ENCODE measurements at regions not wholly inside any gene's neighbourhood (a gene's known extent, or its start where the extent isn't known, plus 50 kb on each side); places are given as distances from the start of the nearest gene placed in this dataset.
"Not testable (repeated sequence)": the region's sequence is repeated elsewhere in the genome, so short reads cannot be mapped to it uniquely, and the experiment has no call there.

GRCh38 chr5:1959231-1959630 lies 76.5 kb upstream of the IRX4 start:
- TF ChIP-seq CTCF (IDR thresholded peaks at IDR 0.05; ENCODE audit: low read depth, low read length): no peak
- DNase-seq (ENCODE audit: extremely low read depth, low read depth): no peak

GRCh38 chr5:1958211-1959010 lies 75.7 kb upstream of the IRX4 start:
- TF ChIP-seq CTCF (IDR thresholded peaks at IDR 0.05; ENCODE audit: low read depth, low read length): no peak
- no peak for DNase-seq (ENCODE audit: extremely low read depth, low read depth)

DNA sequence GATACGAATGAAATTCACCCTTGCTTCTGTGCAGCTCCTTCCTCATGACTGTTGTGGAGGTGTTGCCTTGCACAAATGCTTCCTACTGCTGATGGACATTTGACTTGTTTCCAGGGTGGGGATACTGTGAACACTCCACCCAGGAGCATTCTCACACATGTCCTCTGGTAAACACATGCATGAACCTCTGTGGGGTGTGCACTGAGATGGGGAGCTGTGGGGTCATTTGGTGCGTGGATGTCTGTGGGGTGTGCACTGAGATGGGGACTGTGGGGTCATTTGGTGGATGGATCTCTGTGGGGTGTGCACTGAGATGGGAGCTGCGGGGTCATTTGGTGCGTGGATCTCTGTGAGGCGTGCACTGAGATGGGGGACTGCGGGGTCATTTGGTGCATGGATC lies 72.9 kb upstream of the IRX4 start:
- no peak for TF ChIP-seq CTCF (IDR thresholded peaks at IDR 0.05; ENCODE audit: low read depth, low read length)
- DNase-seq (ENCODE audit: extremely low read depth, low read depth): no peak

GRCh38 chr5:1953710-1954109 lies 71.0 kb upstream of the IRX4 start:
- not testable (repeated sequence) for DNase-seq (ENCODE audit: extremely low read depth, low read depth)

GRCh38 chr5:1952444-1953099 lies 69.8 kb upstream of the IRX4 start:
- no peak for DNase-seq (ENCODE audit: extremely low read depth, low read depth)
- no peak for TF ChIP-seq CTCF (IDR thresholded peaks at IDR 0.05; ENCODE audit: low read depth, low read length)

- TF ChIP-seq CTCF (IDR thresholded peaks at IDR 0.05; ENCODE audit: low read depth, low read length): no peak
- DNase-seq (ENCODE audit: extremely low read depth, low read depth): no peak
Observed at GRCh38 chr5:1952021-1952420, 69.3 kb upstream of the IRX4 start.

DNA sequence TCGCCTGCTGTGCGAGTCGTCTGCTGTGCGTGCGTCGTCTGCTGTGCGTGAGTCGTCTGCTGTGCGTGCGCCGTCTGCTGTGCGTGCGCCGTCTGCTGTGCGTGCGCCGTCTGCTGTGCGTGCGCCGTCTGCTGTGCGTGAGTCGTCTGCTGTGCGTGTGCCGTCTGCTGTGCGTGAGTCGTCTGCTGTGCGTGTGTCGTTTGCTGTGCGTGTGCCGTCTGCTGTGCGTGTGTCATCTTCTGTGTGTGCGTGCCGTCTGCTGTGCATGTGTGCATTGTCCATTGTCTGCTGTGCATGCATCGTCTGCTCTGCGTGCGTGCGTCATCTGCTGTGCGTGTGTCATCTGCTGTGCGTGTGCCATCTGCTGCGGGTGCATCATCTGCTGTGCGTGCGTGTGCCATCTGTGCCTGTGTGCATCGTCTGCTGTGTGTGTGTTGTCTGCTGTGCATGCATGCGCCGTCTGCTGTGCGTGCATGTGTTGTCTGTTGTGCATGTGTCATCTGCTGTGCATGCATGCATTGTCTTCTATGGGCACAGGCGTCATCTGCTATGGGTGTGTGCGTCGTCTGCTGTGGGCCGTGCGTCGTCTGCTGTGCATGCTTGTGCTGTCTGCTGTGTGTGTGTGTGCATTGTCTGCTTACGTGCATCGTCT lies 68.6 kb upstream of the IRX4 start:
- no peak for TF ChIP-seq CTCF (IDR thresholded peaks at IDR 0.05; ENCODE audit: low read depth, low read length)

More for the DNA sequence above, 68.6 kb upstream of the IRX4 start:
- no peak for DNase-seq (ENCODE audit: extremely low read depth, low read depth)

Measured in AG09319 (cell line).